GM23338 (cell line): ENCODE measurements at regions not wholly inside any gene's neighbourhood (a gene's known extent, or its start where the extent isn't known, plus 50 kb on each side); places are given as distances from the start of the nearest gene placed in this dataset.
A peak's percentile ranks its signal among the peaks of the same experiment; 100 is the strongest.

ENCODE experiments used
- ATAC-seq: fragments of 200-7000 bp; cut with Tn5 transposase; 3 replicates; pipeline ENCODE4 v1.9.1; 2020
- DNase-seq: peaks from one replicate; pipeline ENCODE4 v3.0.0-alpha.2; 2015; ENCODE audit warnings: low spot score
- H2AFZ ChIP-seq: fragments of 200-600 bp; sonication (generic); 2 replicates; pipeline ENCODE4 v1.8.0; 2016; ENCODE audit warnings: antibody characterized with exemption, mild to moderate bottlenecking, moderate library complexity
- H3F3A ChIP-seq: fragments of 200-600 bp; sonication (generic); replicated peaks from 2 replicates; pipeline ENCODE4 v1.8.0; 2017; ENCODE audit warnings: antibody characterized with exemption, mixed run types, low read depth
- H3K27ac ChIP-seq: fragments of 200-600 bp; sonication (generic); 2 replicates; pipeline ENCODE4 v1.6.1; 2016; ENCODE audit warnings: low read depth
- H3K27me3 ChIP-seq: fragments of 200-600 bp; sonication (generic); 2 replicates; pipeline ENCODE4 v1.8.0; 2016; ENCODE audit warnings: mild to moderate bottlenecking, mixed run types, moderate library complexity; ENCODE audit not compliant: insufficient read depth
- H3K36me3 ChIP-seq: fragments of 200-600 bp; sonication (generic); 2 replicates; pipeline ENCODE4 v1.8.0; 2016; ENCODE audit warnings: mild to moderate bottlenecking; ENCODE audit not compliant: insufficient read depth
- H3K4me1 ChIP-seq: fragments of 200-600 bp; sonication (generic); 2 replicates; pipeline ENCODE4 v1.8.0; 2016; ENCODE audit warnings: mild to moderate bottlenecking, moderate library complexity; ENCODE audit not compliant: insufficient read depth
- H3K4me2 ChIP-seq: fragments of 200-600 bp; sonication (generic); 2 replicates; pipeline ENCODE4 v1.7.1; 2017; ENCODE audit warnings: mixed run types
- H3K4me3 ChIP-seq: fragments of 200-600 bp; sonication (generic); 2 replicates; pipeline ENCODE4 v1.6.1; 2016; ENCODE audit warnings: mixed run types
- H3K79me2 ChIP-seq: fragments of 200-600 bp; sonication (generic); replicated peaks from 2 replicates; pipeline ENCODE4 v1.8.0; 2017; ENCODE audit warnings: mild to moderate bottlenecking; ENCODE audit not compliant: insufficient read depth
- H3K9me2 ChIP-seq: fragments of 200-600 bp; sonication (generic); 2 replicates; pipeline ENCODE4 v1.8.0; 2017; ENCODE audit not compliant: insufficient read depth
- H4K20me1 ChIP-seq: fragments of 200-600 bp; sonication (generic); replicated peaks from 2 replicates; pipeline ENCODE4 v1.8.0; 2017; ENCODE audit warnings: mild to moderate bottlenecking; ENCODE audit not compliant: insufficient read depth
- H3K27ac Mint-ChIP-seq: 2 replicates; pipeline ENCODE4 v1.8.0; 2020; ENCODE audit warnings: inconsistent platforms, mild to moderate bottlenecking, moderate library complexity, mixed read lengths
- H3K27me3 Mint-ChIP-seq: 3 replicates; pipeline ENCODE4 v1.8.0; 2022; ENCODE audit warnings: low read depth, mild to moderate bottlenecking, moderate library complexity, mixed read lengths, inconsistent platforms; ENCODE audit not compliant: insufficient read depth, poor library complexity
- H3K36me3 Mint-ChIP-seq: 3 replicates; pipeline ENCODE4 v1.8.0; 2021; ENCODE audit warnings: low read depth, mild to moderate bottlenecking, inconsistent platforms, moderate library complexity, mixed read lengths
- H3K4me1 Mint-ChIP-seq: 3 replicates; pipeline ENCODE4 v1.8.0; 2020; ENCODE audit warnings: mild to moderate bottlenecking, inconsistent platforms, mixed read lengths
- H3K4me3 Mint-ChIP-seq: 3 replicates; pipeline ENCODE4 v1.8.0; 2021; ENCODE audit warnings: moderate library complexity, mild to moderate bottlenecking, inconsistent platforms, mixed read lengths
- H3K9me3 Mint-ChIP-seq: 3 replicates; pipeline ENCODE4 v1.8.0; 2020; ENCODE audit warnings: moderate library complexity, mild to moderate bottlenecking, inconsistent platforms, mixed read lengths
- CREB1 ChIP-seq: fragments of 250-450 bp; sonication (Bioruptor Pico); IDR thresholded peaks from 2 replicates; pipeline ENCODE4 v1.5.0; 2020; ENCODE audit warnings: low read depth, mild to moderate bottlenecking, moderate library complexity
- CTCF ChIP-seq, 2 experiments: fragments of 200-600 bp in 1 of 2; sonication (generic) in 1 of 2; conservative IDR thresholded peaks; 2 replicates each; pipeline versions ENCODE4 v1.5.1 to v1.6.1; 2016 to 2017; ENCODE audit warnings: antibody characterized with exemption in 2 of 2, low read depth in 2 of 2, mild to moderate bottlenecking in 2 of 2, moderate library complexity in 1 of 2
- ETS1 ChIP-seq: IDR thresholded peaks from 2 replicates; pipeline ENCODE4 v1.6.1; 2016; ENCODE audit warnings: antibody characterized with exemption
- EZH2phosphoT487 ChIP-seq: fragments of 200-600 bp; sonication (generic); IDR thresholded peaks from one replicate; pipeline ENCODE4 v1.8.1; 2018; ENCODE audit warnings: antibody characterized with exemption; ENCODE audit not compliant: unreplicated experiment
- JUNB ChIP-seq: IDR thresholded peaks from one replicate; pipeline ENCODE4 v1.6.1; 2016; ENCODE audit warnings: antibody characterized with exemption; ENCODE audit not compliant: unreplicated experiment
- STAT1 ChIP-seq: IDR thresholded peaks from one replicate; pipeline ENCODE4 v1.6.1; 2016; ENCODE audit warnings: antibody characterized with exemption; ENCODE audit not compliant: unreplicated experiment
- ZNF114 ChIP-seq: fragments of 250-450 bp; sonication (Bioruptor Pico); IDR thresholded peaks from 2 replicates; pipeline ENCODE4 v1.5.0; 2020; ENCODE audit warnings: mild to moderate bottlenecking, moderate library complexity
- ZNF331 ChIP-seq: fragments of 250-450 bp; sonication (Bioruptor Pico); IDR thresholded peaks from 2 replicates; pipeline ENCODE4 v1.5.0; 2020; ENCODE audit warnings: low read depth, mild to moderate bottlenecking, moderate library complexity

GRCh38 chr2:150046211-150046610 is 441.3 kb downstream of the RND3 start:
- Mint-ChIP-seq H3K27ac (no peak overlapping the region), H3K36me3 (no peaks in the 10 kb centered on the region), H3K4me3 (no peak overlapping the region), H3K9me3 (no peaks in the 10 kb centered on the region), H3K4me1 (peaks cover 18% of the 10 kb centered on the region), H3K27me3 (peaks cover 2% of the 10 kb centered on the region)
- DNase-seq: no peak
- peak; percentile 38 for ATAC-seq
- Histone ChIP-seq H3K27me3 (no peaks in the 10 kb centered on the region), H4K20me1 (no peaks in the 10 kb centered on the region), H3K36me3 (no peaks in the 10 kb centered on the region), H3K4me2 (no peak overlapping the region), H3K27ac (no peak overlapping the region), H3K4me1 (peaks cover 13% of the 10 kb centered on the region; the same call in 1 of the 2 replicates), H3K9me2 (no peaks in the 10 kb centered on the region), H3F3A (no peaks in the 10 kb centered on the region), H3K79me2 (no peaks in the 10 kb centered on the region), H3K4me3 (no peak overlapping the region), H2AFZ (no peak overlapping the region)
- no peak for TF ChIP-seq ZNF114 (CRISPR knock-in tag)
- no peak for TF ChIP-seq ZNF331 (CRISPR knock-in tag)
- TF ChIP-seq JUNB: no peak
- TF ChIP-seq CTCF (conservative IDR thresholded peaks at IDR 0.05; ENCODE audit: low read depth in 2 of 2): no peak
- TF ChIP-seq ETS1: no peak
- no peak for TF ChIP-seq CREB1

- Mint-ChIP-seq H3K4me1 (peaks cover 18% of the 10 kb centered on the region), H3K4me3 (no peak overlapping the region), H3K27ac (no peak overlapping the region), H3K9me3 (no peaks in the 10 kb centered on the region), H3K36me3 (no peaks in the 10 kb centered on the region), H3K27me3 (peaks cover 2% of the 10 kb centered on the region)
- Histone ChIP-seq H3K9me2 (no peaks in the 10 kb centered on the region), H3K36me3 (no peaks in the 10 kb centered on the region), H3K4me3 (no peak overlapping the region), H3K4me2 (no peak overlapping the region), H2AFZ (no peak overlapping the region), H3F3A (no peaks in the 10 kb centered on the region), H4K20me1 (no peaks in the 10 kb centered on the region), H3K4me1 (peaks cover 13% of the 10 kb centered on the region; the same call in 1 of the 2 replicates), H3K79me2 (no peaks in the 10 kb centered on the region), H3K27me3 (no peaks in the 10 kb centered on the region), H3K27ac (no peak overlapping the region)
- no peak for TF ChIP-seq EZH2phosphoT487
- TF ChIP-seq ZNF114 (CRISPR knock-in tag): no peak
- TF ChIP-seq STAT1: no peak
- TF ChIP-seq ETS1: no peak
- ATAC-seq (no peak), DNase-seq (no peak)
Measured at GRCh38 chr2:150045601-150046000, 441.9 kb downstream of the RND3 start.
